ENCODE measurements at regions not wholly inside any gene's neighbourhood (a gene's known extent, or its start where the extent isn't known, plus 50 kb on each side); places are given as distances from the start of the nearest gene placed in this dataset.
"Not testable (repeated sequence)": the region's sequence is repeated elsewhere in the genome, so short reads cannot be mapped to it uniquely, and the experiment has no call there.

DNA sequence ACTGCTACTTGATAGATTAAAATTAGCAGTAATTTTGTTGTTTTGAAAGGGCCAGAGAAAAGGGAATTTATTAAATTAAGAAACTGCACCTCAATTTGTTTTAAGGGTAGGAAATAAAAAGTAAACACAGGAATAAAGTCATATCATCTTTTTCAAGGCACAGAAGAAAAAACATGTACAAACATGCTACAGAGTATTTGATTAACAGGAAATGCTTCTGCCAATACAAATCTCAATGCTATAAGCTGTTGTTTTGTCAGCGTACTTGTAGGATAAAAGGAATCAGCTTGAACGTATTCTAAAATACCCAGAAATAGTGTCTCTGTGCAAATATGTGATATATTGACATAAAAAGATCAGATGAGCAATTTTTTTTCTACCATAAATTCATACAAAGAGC is 474.0 kb upstream of the MGAT4C start:
- no peak for DNase-seq

DNA sequence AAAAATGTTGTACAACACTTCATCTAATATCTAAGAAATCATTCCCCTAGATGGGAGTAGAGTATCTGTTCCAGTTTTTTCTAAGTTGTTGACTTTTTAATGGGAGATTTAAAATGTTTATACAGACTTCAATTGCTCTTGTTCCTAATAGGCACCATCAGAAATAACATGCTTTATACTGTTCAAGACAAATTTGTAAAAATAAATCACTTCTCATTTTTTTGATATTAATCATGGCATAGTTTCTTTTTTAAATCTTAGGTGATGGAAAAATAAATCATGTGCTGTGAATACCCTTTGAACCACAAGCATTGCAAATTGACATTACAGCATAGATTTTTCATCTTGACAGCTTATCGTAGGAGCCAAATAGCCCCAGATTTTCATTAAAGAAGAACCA is 473.5 kb upstream of the MGAT4C start:
- DNase-seq, result no peak

DNA sequence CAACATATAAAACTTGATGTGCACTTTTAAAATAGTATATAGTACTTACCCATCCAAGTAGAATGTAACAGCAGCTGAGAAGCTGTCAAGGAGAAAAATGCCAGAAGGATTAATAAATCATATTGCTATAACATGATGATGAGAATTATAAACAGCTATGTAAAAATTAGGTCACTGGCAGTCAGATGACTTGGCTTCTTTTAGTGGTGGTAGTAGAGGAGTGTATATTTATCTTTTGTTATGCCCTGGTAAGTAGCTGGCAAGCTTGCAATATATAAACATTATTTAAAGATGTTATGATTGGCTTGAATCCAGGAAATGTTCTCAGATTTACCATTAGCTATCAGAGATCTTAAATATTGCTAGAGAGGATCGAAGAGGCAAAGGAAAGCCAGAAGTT is 471.0 kb upstream of the MGAT4C start:
- DNase-seq, result peak; percentile 92

DNA sequence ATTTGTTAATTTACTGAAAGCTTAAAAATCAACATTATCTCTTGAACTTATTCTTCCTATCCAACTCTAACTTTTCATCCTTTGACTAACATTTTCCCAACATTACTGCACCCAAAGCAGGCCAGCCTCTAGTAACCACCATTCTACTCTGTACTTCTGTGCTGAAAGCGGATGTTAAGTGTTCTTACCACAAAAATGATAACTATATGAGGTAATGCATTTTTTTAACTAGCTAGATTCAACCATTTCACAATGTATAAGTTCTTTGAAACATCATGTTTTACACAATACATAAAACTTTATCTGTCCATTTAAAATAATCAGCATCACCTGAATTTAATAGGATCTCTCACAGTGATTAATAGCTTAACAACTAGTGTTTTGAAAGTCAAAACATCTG is 468.5 kb upstream of the MGAT4C start:
- DNase-seq, result no peak

DNA sequence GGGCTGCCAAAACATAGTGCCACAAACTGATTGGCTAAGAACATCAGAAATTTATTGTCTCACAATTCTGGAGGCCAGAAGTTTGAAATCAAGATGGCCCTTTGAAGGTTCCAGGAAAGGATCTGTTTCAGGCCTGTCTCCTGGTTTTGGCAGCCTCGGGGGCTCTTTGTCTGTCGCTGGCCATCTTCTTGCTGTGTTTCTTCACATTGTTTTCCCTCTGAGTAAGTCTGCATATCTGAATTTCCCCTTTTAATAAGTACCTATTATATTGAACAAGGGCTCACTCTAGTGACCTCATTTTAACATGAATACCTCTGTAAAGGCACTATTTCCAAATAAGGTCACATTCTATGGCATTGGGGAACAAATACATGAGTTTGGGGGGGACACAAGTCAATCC is 467.1 kb upstream of the MGAT4C start:
- DNase-seq, result peak; percentile 27

DNA sequence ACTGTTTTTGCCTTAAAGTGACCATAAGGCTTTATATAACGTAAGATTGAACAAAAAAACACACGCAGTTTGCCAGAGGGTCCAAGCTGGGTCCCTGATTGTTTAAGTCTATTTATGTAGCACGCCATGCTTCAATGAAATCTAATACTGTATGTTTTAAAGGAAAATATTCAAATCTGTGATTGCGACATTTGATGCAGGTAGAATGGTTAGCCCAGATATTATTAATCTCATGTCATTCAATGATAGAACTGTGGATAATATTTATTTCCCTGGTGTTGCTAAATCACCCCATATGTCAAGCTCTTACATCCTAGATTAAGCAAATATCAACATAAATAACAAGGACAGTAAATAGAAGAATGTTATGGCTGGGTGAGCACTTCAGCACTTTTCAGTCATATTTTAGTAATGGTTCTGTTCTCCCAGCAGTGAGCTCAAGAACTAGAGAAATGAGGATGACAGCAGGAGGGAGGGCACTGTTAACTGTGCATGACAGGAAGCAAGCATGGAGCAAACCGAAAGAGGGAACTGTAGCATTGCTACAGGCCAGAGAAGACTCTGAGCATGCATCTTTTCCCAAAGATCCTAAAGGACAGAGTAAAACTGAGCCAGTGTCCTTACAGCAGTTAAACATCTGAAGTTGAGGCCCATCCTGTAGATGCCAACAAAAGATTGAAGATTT is 465.7 kb upstream of the MGAT4C start:
- peak; percentile 79 for DNase-seq

DNA sequence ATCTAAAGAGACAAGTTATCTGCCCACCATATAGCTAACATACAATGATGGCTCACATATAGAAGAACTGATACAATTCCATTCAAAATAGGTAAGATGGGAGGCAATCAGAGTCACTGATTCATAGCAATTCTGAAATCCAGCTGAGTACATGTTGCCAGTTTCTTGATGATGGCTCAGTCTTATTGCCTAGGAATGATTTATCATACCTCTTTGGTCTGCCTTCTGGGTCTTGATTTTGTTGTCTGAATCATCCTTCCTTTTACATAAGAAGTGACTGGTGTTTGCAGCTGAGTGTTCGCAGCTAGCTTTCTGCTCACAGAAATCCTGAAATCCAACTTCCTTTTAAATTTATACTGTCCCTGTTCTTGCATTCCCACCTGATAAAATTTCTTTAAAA is 463.2 kb upstream of the MGAT4C start:
- no peak for DNase-seq

DNA sequence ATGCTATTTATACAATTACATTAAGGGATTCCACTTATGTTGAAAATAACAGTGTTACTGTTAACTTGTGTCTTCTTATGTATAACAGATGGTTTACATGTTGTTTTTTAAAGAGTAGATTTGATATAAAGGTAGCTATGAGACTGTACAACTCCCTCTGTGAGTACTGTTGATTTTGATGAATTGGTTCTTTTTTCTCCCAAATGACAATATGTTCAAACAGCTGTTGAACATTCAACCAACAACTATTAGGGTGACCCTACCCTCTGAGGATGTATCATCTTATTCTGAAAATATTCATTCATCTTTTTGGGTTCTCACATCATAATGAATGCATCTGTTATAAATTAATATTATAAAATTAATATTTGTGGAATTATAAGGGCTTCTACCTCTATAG is 456.9 kb upstream of the MGAT4C start:
- DNase-seq, result no peak

DNA sequence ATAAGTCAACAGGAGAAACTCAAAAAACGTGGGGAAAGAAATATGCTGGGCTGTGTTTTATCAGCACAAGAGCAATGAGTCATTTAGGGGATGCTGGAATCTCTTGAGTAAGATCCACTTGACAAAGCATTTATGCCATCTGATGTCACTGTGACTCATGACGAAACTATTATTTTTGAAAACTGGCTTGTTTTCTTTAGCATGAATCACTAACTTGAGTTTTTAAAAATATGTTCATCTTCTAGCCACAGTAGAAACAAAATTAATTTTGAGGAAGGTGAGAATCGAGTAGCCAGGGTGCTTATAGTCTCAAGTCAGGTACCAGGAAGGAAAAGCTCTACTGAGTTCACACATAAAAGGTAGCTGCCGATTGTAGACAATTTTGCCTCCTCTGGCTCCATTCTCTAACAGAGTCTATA is 456.2 kb upstream of the MGAT4C start:
- DNase-seq, result peak; percentile 17

DNA sequence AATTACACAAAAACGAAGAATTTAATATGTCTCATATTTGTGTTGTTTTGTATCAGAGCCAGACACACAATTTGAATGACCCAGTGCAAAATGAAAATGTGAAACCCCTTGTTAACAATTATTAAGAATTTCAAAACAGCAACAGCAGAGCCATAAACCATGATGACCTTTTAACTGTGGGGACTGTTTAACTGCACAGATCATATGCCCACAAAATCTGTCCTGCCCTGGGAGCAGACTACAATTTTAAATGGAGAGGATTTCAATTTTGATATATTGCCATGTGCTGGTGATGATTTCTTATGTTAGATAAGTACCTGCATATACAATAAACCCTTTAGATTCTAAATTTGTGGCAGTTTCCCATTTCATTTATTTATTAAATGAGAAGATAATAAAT is 455.5 kb upstream of the MGAT4C start:
- DNase-seq, result peak; percentile 9

DNA sequence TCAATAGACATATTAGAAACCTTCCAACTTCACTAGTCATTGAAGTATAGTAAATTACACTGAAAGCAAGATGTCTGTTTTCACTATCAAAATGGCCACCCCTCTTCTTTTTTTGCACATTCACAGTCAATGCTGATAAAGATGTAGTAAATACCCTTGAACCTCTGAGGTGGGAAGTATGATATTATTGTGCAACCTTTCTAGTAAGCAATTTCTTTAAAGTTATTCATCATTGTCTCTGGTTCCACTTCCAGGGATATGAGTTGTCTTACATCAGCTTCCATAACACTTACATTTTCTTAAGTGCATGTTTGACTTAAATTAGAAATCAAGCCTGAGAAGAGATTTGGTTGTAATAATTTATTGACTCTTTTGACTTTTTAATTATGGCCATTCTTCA is 453.9 kb upstream of the MGAT4C start:
- DNase-seq, result no peak

DNA sequence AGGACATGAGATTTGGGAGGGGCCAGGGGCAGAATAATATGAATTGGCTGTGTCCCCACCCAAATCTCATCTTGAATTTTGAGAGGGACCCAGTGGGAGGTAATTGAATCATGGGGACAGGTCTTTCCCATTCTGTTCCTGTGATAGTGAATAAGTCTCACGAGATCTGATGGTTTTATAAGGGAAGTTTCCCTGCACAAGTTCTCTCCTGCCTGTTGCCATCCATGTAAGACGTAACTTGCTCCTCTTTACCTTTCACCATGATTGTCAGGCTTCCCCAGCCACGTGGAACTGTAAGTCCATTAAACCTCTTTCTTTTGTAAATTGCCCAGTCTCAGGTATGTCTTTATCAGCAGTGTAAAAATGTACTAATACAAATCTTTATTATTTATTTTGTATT is 452.8 kb upstream of the MGAT4C start:
- not testable (repeated sequence) for DNase-seq

DNA sequence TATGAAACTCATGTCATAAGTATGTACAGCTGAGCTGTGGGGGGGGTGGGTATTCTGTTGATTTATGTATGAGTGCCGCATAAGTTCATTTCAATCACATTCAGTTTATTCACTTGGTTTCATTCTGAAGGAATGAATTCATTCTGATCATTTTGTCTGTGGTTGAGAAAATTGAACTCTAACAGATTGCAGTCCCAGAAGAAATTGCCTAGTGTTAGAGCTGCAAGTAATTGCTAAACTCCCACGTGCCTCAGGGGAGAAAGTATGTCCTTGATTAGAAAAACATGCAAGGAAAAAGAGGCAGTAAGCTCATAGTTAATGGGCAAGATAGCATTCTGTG is 442.4 kb upstream of the MGAT4C start:
- DNase-seq, result peak; percentile 31

DNA sequence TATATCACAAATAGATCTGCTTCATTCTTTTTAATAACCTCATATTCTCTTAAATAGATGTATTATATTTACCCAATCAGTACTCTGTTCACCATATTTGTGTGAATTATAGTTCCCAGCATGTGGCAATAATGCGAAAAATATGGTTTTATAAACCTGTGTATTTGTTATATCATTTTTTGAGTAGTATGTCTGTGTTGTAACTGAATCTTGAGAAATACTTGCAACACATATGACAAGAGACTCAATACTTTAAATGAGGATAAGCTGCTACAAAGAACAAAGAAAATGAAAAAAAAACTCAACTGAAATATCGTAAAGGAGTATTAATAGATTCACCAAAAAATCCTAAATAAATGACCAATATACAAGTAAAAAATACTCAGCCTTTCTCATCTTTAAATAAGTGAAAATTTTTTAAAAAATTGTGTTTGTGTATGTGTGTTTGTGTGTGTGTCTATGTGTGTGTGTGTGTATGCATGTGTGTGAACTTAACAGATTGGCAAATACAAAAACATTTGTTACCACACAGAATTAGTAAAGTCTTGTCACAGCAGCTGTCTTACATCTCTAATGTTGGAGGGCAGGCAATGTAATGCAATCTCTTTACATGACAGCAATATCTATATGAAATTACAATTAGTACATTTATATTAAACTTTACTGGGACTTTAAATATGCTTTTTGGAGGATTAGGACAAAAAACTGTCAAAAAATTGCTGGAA is 441.9 kb upstream of the MGAT4C start:
- DNase-seq, result no peak

DNA sequence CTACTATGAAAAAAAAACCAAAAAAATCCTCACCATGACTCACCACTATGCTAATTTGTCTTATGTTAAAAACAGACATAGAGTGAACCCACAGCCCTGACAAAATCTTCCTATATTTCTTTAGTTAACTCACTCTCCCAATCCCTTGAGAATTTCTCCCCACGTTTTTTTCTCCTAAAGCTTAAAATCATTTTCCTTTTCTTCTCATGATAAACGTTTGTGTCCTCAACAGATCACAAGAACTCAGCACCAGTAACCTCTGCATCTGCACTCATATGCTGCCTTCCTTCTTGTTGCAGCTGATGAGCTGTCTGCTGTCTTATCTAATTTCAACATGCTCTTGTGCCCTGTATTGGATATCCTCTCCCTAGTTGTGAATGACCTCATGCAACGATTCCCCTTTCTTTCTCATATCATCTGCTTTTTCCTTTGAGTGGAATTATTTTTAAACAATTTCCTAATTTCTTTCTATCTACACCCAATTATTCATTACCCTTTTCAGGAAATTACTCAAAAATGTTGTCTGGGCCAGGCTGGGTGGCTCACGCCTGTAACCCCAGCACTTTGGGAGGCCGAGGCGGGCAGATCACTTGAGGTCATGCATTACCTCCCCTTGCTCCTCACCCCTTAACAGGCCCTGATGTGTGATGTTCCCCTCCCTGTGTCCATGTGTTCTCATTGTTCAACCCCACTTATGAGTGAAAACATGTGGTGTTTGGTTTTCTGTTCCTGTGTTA is 427.5 kb upstream of the MGAT4C start:
- DNase-seq, result no peak

DNA sequence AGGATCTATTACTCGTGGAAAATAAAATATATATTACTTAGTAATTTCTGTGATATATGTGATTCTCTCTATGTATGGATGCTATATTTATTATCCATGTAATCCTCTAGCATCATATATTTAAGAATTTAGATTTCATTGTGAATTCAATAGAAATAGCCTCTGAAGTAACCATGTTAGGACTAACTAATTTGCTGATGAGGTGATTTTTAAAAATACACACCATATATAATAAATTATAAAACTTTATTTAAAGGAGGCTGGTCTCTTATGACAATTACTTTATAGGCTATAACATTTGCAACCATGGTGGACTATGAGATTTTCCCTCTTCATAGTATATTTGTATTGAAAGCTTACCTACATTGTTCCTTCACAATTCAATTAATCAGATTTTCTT is 424.9 kb upstream of the MGAT4C start:
- DNase-seq, result no peak

DNA sequence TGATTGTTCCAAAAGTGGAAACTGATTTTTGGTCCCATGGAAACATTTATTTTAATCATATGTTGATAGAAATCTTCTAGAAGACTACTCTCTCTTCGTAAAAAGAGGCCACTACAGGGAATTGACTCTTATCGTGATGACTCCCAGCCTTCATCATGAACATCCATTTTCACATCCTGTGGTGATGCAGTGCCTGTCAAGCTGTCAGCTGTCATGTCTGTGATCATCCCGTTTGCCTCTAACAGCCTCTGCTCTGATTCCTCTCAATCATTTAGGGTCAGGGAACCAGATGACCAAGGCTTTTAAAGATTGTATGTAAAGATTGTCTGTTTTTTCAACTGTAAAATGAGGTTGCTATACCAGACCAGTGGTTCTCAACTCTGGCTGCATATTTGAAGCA is 419.0 kb upstream of the MGAT4C start:
- no peak for DNase-seq

DNA sequence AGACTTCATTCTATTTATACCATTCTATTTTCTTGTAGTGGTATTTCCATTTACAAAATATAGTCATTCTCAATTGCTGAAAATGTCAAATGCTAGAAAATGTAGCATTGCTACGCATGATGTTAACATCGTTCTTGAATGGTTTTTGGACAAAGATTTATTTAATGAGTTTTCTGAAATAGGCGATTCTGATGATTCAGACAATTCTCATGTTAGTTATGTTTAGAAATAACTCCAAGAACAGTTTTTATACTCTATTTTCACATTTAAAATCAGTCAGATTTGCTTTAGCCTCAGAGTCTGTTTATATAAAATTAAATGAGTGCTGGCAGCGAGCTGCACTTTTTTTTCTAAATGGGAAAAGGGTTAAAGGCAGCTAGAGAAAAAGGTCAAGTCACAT is 414.8 kb upstream of the MGAT4C start:
- DNase-seq, result no peak

DNA sequence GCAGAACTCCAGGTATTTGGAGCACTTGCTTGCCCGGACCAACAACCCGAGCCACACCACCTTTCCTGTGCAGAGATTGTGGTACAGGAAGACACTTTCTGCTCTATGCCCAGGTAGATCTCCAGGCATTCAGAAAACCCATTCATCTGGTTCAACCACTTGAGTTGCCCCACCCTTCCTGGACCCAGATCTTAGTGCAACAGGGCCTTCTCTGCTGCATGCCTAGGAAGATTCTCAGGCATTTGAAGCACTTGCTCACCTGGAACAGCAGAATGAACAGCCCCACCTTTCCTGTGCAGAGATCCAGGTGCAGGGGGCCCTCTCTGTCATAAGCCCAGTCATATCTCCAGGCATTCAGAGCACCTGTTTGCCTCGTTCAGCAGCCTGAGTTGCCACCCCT is 412.8 kb upstream of the MGAT4C start:
- no peak for DNase-seq

DNA sequence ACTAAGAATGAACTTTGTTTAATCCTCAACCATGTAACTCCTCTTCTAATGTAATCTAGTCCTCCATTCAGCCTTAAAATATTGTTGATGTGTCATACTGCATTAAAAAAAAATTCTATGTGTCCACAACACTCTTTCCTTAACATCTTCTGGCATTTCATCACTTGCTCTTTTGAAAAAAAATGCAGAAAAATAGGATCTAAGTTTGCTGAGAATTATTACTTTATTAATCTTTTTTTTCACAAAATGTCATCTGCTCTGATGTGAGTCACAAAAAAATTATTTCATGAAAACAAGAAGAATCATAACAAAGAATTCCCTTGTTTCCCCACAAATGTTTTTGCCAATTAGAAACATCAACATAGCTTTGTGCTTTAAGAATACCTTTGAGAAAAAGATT is 410.1 kb upstream of the MGAT4C start:
- no peak for DNase-seq

DNA sequence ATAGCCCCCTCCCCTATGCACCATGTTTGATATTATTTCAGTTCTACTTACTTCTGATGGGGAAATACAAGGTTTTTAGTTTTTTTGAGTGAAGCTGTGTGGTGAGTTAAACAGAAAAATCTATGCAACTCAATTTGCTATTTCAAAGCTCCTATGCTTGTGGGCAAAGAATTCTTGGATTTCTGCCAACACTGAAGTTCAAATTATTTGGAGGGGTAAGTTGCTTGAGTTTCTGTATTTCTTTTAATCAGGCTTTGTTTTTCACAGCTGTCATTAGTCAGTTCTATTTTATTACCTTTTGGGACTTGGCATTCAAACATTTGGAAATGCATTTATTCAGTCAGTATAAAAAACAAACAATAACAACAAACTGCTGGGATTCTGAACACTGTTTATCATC is 407.5 kb upstream of the MGAT4C start:
- DNase-seq, result peak; percentile 61

DNA sequence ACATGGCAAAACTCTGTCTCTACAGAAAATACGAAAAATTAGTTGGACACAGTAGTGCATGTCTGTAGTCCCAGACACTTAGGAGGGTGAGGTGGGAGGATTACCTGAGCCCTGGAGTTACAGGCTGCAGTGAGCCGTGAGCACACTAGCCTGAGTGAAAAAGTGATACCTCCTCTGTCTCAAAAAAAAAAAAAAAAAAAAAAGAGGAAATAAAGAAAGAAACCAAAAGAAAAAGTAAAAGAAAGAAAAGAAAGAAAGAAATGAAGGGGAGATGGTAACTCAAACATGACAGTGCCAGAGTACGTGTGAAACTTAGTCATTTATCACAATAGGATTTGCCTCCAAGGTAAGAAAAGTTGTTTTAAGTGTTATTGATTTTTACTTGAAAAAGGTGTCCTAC is 407.0 kb upstream of the MGAT4C start:
- no peak for DNase-seq

DNA sequence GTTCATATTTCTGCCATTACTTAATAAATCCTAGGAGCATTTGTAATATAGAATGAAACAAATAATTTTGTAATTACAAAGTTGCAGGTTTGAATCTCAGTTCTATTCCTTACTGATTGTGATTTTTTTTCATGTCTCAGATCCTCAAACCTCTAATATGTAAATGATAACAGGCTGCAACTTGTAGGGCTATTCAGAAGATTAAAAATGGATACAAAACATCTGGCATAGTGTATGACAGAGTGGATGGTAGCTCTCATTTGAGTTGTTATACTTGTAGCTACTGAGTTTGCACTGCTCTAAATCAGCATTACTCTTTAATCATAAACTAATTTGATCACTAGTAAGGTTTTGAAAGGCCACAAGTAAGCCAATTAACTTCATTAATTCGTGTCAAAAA is 406.3 kb upstream of the MGAT4C start:
- DNase-seq, result peak; percentile 22

DNA sequence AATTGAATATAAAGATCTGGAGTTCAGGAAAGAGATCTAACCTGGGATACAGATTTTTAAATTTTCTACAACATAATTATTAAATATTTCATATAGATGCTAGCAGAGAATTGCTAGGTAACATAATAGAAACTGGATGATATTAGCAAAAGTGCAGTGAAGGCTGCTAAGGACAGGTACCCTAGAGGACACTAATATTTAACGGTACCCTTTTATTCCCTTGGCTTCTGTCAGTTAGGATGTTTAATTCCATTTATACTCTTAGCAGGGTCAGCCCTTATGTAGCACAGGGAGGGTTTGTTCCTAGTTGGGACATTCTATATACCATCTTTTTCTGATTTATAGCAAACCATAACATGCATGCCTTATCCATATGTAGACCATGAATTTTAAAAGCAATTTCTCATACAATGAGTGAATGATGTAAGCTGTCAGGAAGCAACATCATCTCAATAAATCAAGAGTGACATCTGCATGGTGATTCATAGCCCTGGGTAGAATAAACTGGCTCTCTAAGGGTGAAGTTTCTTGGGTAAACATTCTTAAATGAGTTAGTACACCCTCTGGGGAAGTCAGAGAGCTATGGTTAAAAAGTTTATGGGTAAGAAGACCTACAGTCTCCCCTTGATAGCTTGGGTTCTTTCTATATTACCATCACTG is 404.4 kb upstream of the MGAT4C start:
- peak; percentile 78 for DNase-seq

Measured in NCI-H69 (cell line).